CD14-positive monocyte (primary cell): ENCODE measurements at regions not wholly inside any gene's neighbourhood (a gene's known extent, or its start where the extent isn't known, plus 50 kb on each side); places are given as distances from the start of the nearest gene placed in this dataset.

Experiments used
- DNase-seq, 3 donors: peaks; one replicate each; pipeline ENCODE4 v3.0.0-alpha.2; 2011 to 2022
- H2AFZ ChIP-seq: 2 replicates; pipeline ENCODE4 v1.6.0; 2012; ENCODE audit warnings: mild to moderate bottlenecking, low read depth, low read length, inconsistent platforms; ENCODE audit not compliant: insufficient read depth, poor library complexity, severe bottlenecking
- H3K27ac ChIP-seq, 2 donors: 1 replicate in 1 of 2; 2 replicates in 1 of 2; pipeline ENCODE4 v1.5.1; 2012 to 2013; ENCODE audit warnings: low read length in 2 of 2, control low read depth in 1 of 2, inconsistent platforms in 1 of 2, low read depth in 1 of 2, mild to moderate bottlenecking in 1 of 2
- H3K27me3 ChIP-seq, 2 donors: one replicate each; pipeline versions ENCODE4 v1.6.0 to v1.6.1; 2011 to 2013; ENCODE audit warnings: low read length in 2 of 2; ENCODE audit not compliant: control insufficient read depth in 2 of 2, insufficient read depth in 2 of 2
- H3K36me3 ChIP-seq, 2 donors: replicated peaks in 1 of 2; 1 replicate in 1 of 2; 2 replicates in 1 of 2; pipeline versions ENCODE4 v1.5.1 to v1.6.1; 2012 to 2013; ENCODE audit warnings: low read length in 2 of 2, control low read depth in 1 of 2, inconsistent platforms in 1 of 2, mild to moderate bottlenecking in 1 of 2; ENCODE audit not compliant: insufficient read depth in 2 of 2, control insufficient read depth in 1 of 2
- H3K4me1 ChIP-seq, 2 donors: 1 replicate in 1 of 2; 2 replicates in 1 of 2; pipeline versions ENCODE4 v1.5.1 to v1.6.1; 2012 to 2013; ENCODE audit warnings: low read length in 2 of 2, control low read depth in 1 of 2, inconsistent platforms in 1 of 2, mild to moderate bottlenecking in 1 of 2, moderate library complexity in 1 of 2; ENCODE audit not compliant: insufficient read depth in 2 of 2, control insufficient read depth in 1 of 2
- H3K4me2 ChIP-seq: replicated peaks from 2 replicates; pipeline ENCODE3; 2012; ENCODE audit warnings: low read length, moderate library complexity, mild to moderate bottlenecking; ENCODE audit not compliant: poor library complexity, severe bottlenecking; ENCODE audit errors: extremely low read depth
- H3K4me3 ChIP-seq, 3 experiments: fragments of 200-600 bp in 1 of 3; sonication (generic) in 1 of 3; replicated peaks in 1 of 3; 1 replicate in 2 of 3; 2 replicates in 1 of 3; pipeline ENCODE4 v1.5.1; 2011 to 2013; ENCODE audit warnings: low read length in 3 of 3, mild to moderate bottlenecking in 3 of 3, control low read depth in 2 of 3, low read depth in 2 of 3, inconsistent platforms in 1 of 3, moderate library complexity in 1 of 3
- H3K79me2 ChIP-seq: 2 replicates; pipeline ENCODE4 v1.6.0; 2012; ENCODE audit warnings: mild to moderate bottlenecking, control low read depth, inconsistent platforms, low read length, moderate library complexity; ENCODE audit not compliant: insufficient read depth
- H3K9ac ChIP-seq: 2 replicates; pipeline ENCODE4 v1.6.0; 2017; ENCODE audit warnings: low read length, mild to moderate bottlenecking; ENCODE audit not compliant: insufficient read depth, poor library complexity, severe bottlenecking
- H3K9me3 ChIP-seq, 2 donors: replicated peaks in 1 of 2; 1 replicate in 1 of 2; 2 replicates in 1 of 2; pipeline versions ENCODE4 v1.5.1 to v1.6.1; 2012 to 2013; ENCODE audit warnings: low read length in 2 of 2, control low read depth in 1 of 2; ENCODE audit not compliant: control insufficient read depth in 1 of 2, insufficient read depth in 1 of 2
- H4K20me1 ChIP-seq: 2 replicates; pipeline ENCODE4 v1.6.0; 2012; ENCODE audit warnings: mild to moderate bottlenecking, low read length, control low read depth, moderate library complexity; ENCODE audit not compliant: insufficient read depth
- H3K27ac Mint-ChIP-seq, 7 donors: one replicate each; pipeline ENCODE4 v1.8.0; 2020; ENCODE audit warnings: mild to moderate bottlenecking in 7 of 7, mixed read lengths in 7 of 7, moderate library complexity in 6 of 7, inconsistent platforms in 2 of 7
- H3K27me3 Mint-ChIP-seq, 3 donors: one replicate each; pipeline ENCODE4 v1.8.0; 2021 to 2022; ENCODE audit warnings: low read depth in 3 of 3, mild to moderate bottlenecking in 3 of 3, mixed read lengths in 3 of 3, moderate library complexity in 3 of 3, inconsistent platforms in 1 of 3
- H3K36me3 Mint-ChIP-seq, 2 donors: one replicate each; pipeline ENCODE4 v1.8.0; 2020; ENCODE audit warnings: mixed read lengths in 2 of 2, inconsistent platforms in 1 of 2, mild to moderate bottlenecking in 1 of 2
- H3K4me1 Mint-ChIP-seq: one replicate; pipeline ENCODE4 v1.8.0; 2020; ENCODE audit warnings: mild to moderate bottlenecking, mixed read lengths
- H3K4me3 Mint-ChIP-seq, 2 donors: one replicate each; pipeline ENCODE4 v1.8.0; 2020; ENCODE audit warnings: mild to moderate bottlenecking in 2 of 2, mixed read lengths in 2 of 2, moderate library complexity in 1 of 2
- H3K9me3 Mint-ChIP-seq, 7 donors: one replicate each; pipeline ENCODE4 v1.8.0; 2020 to 2022; ENCODE audit warnings: mixed read lengths in 7 of 7, mild to moderate bottlenecking in 6 of 7, moderate library complexity in 6 of 7, inconsistent platforms in 2 of 7
- WGBS: methylation state at CpG from one replicate; pipeline ENCODE4 v1.1.5; 2013; ENCODE audit warnings: missing lambda C conversion rate; ENCODE audit not compliant: insufficient coverage; 5-methylcytosine and 5-hydroxymethylcytosine counted together
- intact Hi-C, 2 donors: fragments of 100-400 bp; cut with micrococcal nuclease; formaldehyde crosslinking; loops; one replicate each; pipeline versions ENCODE4 v1.15.0 to v1.15.1; 2023
- TF ChIP-seq, protein P1 (sequence below): fragments of 200-600 bp; IDR thresholded peaks from one replicate; pipeline ENCODE4 v1.8.0; 2022; ENCODE audit warnings: antibody characterized with exemption, mild to moderate bottlenecking

DNA sequence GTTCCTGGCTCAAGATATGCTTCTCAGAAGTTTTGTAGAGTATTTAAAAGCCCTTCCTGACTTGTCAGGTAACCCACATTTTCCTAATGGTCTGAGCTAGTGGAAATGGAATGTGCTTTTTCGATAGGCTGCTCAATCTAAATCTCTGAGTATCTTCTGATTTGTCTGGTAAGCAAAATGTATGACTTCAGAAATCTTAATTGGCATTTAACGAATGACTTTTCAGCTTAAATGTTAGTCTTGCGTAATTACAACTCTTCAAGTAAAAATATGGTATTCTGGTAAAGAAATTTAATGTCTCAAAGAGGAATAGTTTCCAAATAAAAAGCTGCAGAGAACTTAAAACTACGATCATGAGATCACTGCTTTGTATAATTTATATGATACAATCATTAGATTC lies 379.1 kb downstream of the ANKRD50 start:
- no peaks in the 10 kb centered on the region for H3K79me2 ChIP-seq
- intact Hi-C loops, result loop anchor here in 1 of 2 donors (5.0 kb wide), 1 partner anchor 949 kb away; no protein-coding TSS in a partner anchor
- TF ChIP-seq, protein P1, sequence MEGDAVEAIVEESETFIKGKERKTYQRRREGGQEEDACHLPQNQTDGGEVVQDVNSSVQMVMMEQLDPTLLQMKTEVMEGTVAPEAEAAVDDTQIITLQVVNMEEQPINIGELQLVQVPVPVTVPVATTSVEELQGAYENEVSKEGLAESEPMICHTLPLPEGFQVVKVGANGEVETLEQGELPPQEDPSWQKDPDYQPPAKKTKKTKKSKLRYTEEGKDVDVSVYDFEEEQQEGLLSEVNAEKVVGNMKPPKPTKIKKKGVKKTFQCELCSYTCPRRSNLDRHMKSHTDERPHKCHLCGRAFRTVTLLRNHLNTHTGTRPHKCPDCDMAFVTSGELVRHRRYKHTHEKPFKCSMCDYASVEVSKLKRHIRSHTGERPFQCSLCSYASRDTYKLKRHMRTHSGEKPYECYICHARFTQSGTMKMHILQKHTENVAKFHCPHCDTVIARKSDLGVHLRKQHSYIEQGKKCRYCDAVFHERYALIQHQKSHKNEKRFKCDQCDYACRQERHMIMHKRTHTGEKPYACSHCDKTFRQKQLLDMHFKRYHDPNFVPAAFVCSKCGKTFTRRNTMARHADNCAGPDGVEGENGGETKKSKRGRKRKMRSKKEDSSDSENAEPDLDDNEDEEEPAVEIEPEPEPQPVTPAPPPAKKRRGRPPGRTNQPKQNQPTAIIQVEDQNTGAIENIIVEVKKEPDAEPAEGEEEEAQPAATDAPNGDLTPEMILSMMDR, result no peak
- H3K27me3 ChIP-seq, result no peaks in the 10 kb centered on the region
- H2AFZ ChIP-seq, result no peak overlapping the region
- H3K4me2 ChIP-seq, result no peak overlapping the region
- peaks cover 0 to 3% of the 10 kb centered on the region in 2 donors for H3K4me1 ChIP-seq
- Mint-ChIP-seq H3K4me1 (peaks cover 4% of the 10 kb centered on the region), H3K27ac (no peak overlapping the region), H3K36me3 (no peaks in the 10 kb centered on the region), H3K4me3 (no peak overlapping the region), H3K27me3 (no peaks in the 10 kb centered on the region), H3K9me3 (no peaks in the 10 kb centered on the region)
- no CpG with 5 or more reads among the region's 4 CpGs for WGBS
- no peaks in the 10 kb centered on the region for H4K20me1 ChIP-seq
- no peaks in the 10 kb centered on the region for H3K36me3 ChIP-seq
- no peak overlapping the region for H3K27ac ChIP-seq
- H3K9ac ChIP-seq, result no peak overlapping the region
- H3K9me3 ChIP-seq, result no peaks in the 10 kb centered on the region
- H3K4me3 ChIP-seq, result no peak overlapping the region
- DNase-seq, result no peak

DNA sequence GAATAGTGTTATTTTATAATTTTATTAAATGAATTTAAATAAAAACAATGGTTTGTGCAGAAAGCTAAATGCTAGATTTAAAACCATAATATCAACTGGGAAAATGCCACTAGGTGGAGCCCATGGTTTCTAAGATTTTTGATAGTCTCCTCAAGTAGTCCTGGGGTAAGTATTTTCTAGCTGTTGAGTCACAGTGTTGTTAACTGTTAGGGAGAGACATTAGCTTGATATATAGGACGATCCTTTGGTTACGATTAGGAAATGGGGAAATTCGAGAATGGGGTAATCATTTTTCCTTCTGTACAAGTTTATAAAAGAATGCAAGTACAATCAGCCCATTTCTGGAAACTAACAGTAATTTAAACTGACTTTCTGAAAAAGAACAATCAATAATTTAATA lies 378.4 kb downstream of the ANKRD50 start:
- WGBS, result no CpG with 5 or more reads among the region's 3 CpGs
- no peaks in the 10 kb centered on the region for H3K27me3 ChIP-seq
- Mint-ChIP-seq H3K27ac (no peak overlapping the region), H3K36me3 (no peaks in the 10 kb centered on the region), H3K4me3 (no peak overlapping the region), H3K4me1 (peaks cover 4% of the 10 kb centered on the region), H3K9me3 (peaks cover 0 to 4% (median under 1%) of the 10 kb centered on the region in 7 donors), H3K27me3 (no peaks in the 10 kb centered on the region)
- H2AFZ ChIP-seq, result no peak overlapping the region
- no peaks in the 10 kb centered on the region for H4K20me1 ChIP-seq
- peaks cover 0 to 3% of the 10 kb centered on the region in 2 donors for H3K4me1 ChIP-seq
- intact Hi-C loops, result loop anchor here in 1 of 2 donors (5.0 kb wide), 1 partner anchor 948 kb away; no protein-coding TSS in a partner anchor
- peaks cover 0 to 2% of the 10 kb centered on the region in 2 donors for H3K9me3 ChIP-seq
- peak in 1 of 3 donors; percentile 28 for DNase-seq
- no peaks in the 10 kb centered on the region for H3K79me2 ChIP-seq
- no peak overlapping the region for H3K9ac ChIP-seq
- H3K27ac ChIP-seq, result no peak overlapping the region
- no peaks in the 10 kb centered on the region for H3K36me3 ChIP-seq
- no peak overlapping the region for H3K4me3 ChIP-seq
- TF ChIP-seq, protein P1, result peak; percentile 46
- H3K4me2 ChIP-seq, result no peak overlapping the region
